ENCODE measurements at regions not wholly inside any gene's neighbourhood (a gene's known extent, or its start where the extent isn't known, plus 50 kb on each side); places are given as distances from the start of the nearest gene placed in this dataset.

GRCh38 chr4:121555315-121556107, 141.3 kb downstream of the ANXA5 start:
- no peak for TF ChIP-seq CTCF (IDR thresholded peaks at IDR 0.05)
- no peak for TF ChIP-seq POLR2A (IDR thresholded peaks at IDR 0.05)

Data from testis (tissue), 2 donors.